Activated CD4-positive, alpha-beta T cell treated with anti-CD3 and anti-CD28 coated beads, Interleukin-2, amount 50 U/mL, for 4 hours (primary cell): ENCODE measurements at regions not wholly inside any gene's neighbourhood (a gene's known extent, or its start where the extent isn't known, plus 50 kb on each side); places are given as distances from the start of the nearest gene placed in this dataset.
"Not testable (repeated sequence)": the region's sequence is repeated elsewhere in the genome, so short reads cannot be mapped to it uniquely, and the experiment has no call there.

Experiments
- DNase-seq, 2 experiments: peaks; one replicate each; pipeline ENCODE4 v3.0.0-alpha.2; 2020

GRCh38 chr5:174528821-174529544, 195.4 kb upstream of the MSX2 start:
- DNase-seq, result no peak

- DNase-seq, result no peak
Measured at GRCh38 chr5:174529925-174530681, 194.3 kb upstream of the MSX2 start.

- DNase-seq, result no peak
Measured at GRCh38 chr5:174531782-174532191, 192.6 kb upstream of the MSX2 start.

GRCh38 chr5:174532455-174533453, 191.6 kb upstream of the MSX2 start:
- no peak for DNase-seq

- no peak for DNase-seq
Measured at GRCh38 chr5:174533751-174534241, 190.6 kb upstream of the MSX2 start.

- DNase-seq, result no peak
Measured at GRCh38 chr5:174535669-174536068, 188.7 kb upstream of the MSX2 start.

- DNase-seq, result not testable (repeated sequence)
Measured at GRCh38 chr5:174539823-174540222, 184.6 kb upstream of the MSX2 start.

GRCh38 chr5:174542037-174542436, 182.3 kb upstream of the MSX2 start:
- no peak for DNase-seq

GRCh38 chr5:174542471-174542870, 181.9 kb upstream of the MSX2 start:
- DNase-seq, result no peak

- DNase-seq, result no peak
Measured at GRCh38 chr5:174545926-174546325, 178.5 kb upstream of the MSX2 start.

- DNase-seq, result no peak
Measured at GRCh38 chr5:174547814-174548213, 176.6 kb upstream of the MSX2 start.

- no peak for DNase-seq
Measured at GRCh38 chr5:174549254-174549653, 175.1 kb upstream of the MSX2 start.

GRCh38 chr5:174550026-174550425, 174.4 kb upstream of the MSX2 start:
- DNase-seq, result no peak

GRCh38 chr5:174552428-174552827, 172.0 kb upstream of the MSX2 start:
- no peak for DNase-seq

GRCh38 chr5:174553556-174553955, 170.8 kb upstream of the MSX2 start:
- no peak for DNase-seq

- no peak for DNase-seq
Measured at GRCh38 chr5:174555726-174556125, 168.7 kb upstream of the MSX2 start.

GRCh38 chr5:174556756-174557155, 167.6 kb upstream of the MSX2 start:
- DNase-seq, result no peak

GRCh38 chr5:174558190-174558589, 166.2 kb upstream of the MSX2 start:
- no peak for DNase-seq

- DNase-seq, result no peak
Measured at GRCh38 chr5:174559141-174559540, 165.2 kb upstream of the MSX2 start.

- DNase-seq, result no peak
Measured at GRCh38 chr5:174559566-174560090, 164.8 kb upstream of the MSX2 start.

- no peak for DNase-seq
Measured at GRCh38 chr5:174560861-174561260, 163.5 kb upstream of the MSX2 start.

- DNase-seq, result not testable (repeated sequence)
Measured at GRCh38 chr5:174563040-174563439, 161.3 kb upstream of the MSX2 start.

GRCh38 chr5:174563899-174564298, 160.5 kb upstream of the MSX2 start:
- no peak for DNase-seq
